WTC11 (cell line): ENCODE measurements at regions not wholly inside any gene's neighbourhood (a gene's known extent, or its start where the extent isn't known, plus 50 kb on each side); places are given as distances from the start of the nearest gene placed in this dataset.
A peak's percentile ranks its signal among the peaks of the same experiment; 100 is the strongest.
"Not testable (repeated sequence)": the region's sequence is repeated elsewhere in the genome, so short reads cannot be mapped to it uniquely, and the experiment has no call there.

Experiments used
- ATAC-seq: fragments of 200-7000 bp; cut with Tn5 transposase; 2 replicates; pipeline ENCODE4 v1.10.0; 2021; ENCODE audit warnings: mild to moderate bottlenecking, moderate library complexity
- CTCF ChIA-PET: fragments of 300-600 bp; sonication (Branson Sonifier 250); formaldehyde crosslinking; loops from one replicate; lab custom pipeline; 2021; ENCODE audit warnings: antibody characterized with exemption; lab: Charles Lee
- POLR2A ChIA-PET: fragments of 350-600 bp; sonication (Branson Sonifier 250); formaldehyde crosslinking; loops from one replicate; lab custom pipeline; 2021; ENCODE audit warnings: antibody characterized with exemption; lab: Charles Lee
- DNase-seq: peaks from one replicate; pipeline ENCODE4 v3.0.0; 2021; ENCODE audit warnings: low spot score
- H3K27ac Mint-ChIP-seq: 2 replicates; pipeline ENCODE4 v1.8.0; 2021; ENCODE audit warnings: mixed read lengths
- H3K27me3 Mint-ChIP-seq: 2 replicates; pipeline ENCODE4 v1.8.0; 2021; ENCODE audit warnings: low read depth, mild to moderate bottlenecking, moderate library complexity, mixed read lengths
- H3K36me3 Mint-ChIP-seq: 2 replicates; pipeline ENCODE4 v1.8.0; 2021; ENCODE audit warnings: mixed read lengths
- H3K4me1 Mint-ChIP-seq: 2 replicates; pipeline ENCODE4 v1.8.0; 2022; ENCODE audit warnings: mixed read lengths
- H3K4me3 Mint-ChIP-seq: 2 replicates; pipeline ENCODE4 v1.8.0; 2021; ENCODE audit warnings: mild to moderate bottlenecking, moderate library complexity, mixed read lengths
- H3K9me3 Mint-ChIP-seq: 2 replicates; pipeline ENCODE4 v1.8.0; 2021; ENCODE audit warnings: mixed read lengths
- ARID4B ChIP-seq: sonication (generic); formaldehyde crosslinking; IDR thresholded peaks from 2 replicates; pipeline ENCODE4 v1.8.0; 2023; ENCODE audit warnings: missing genetic modification reagents, mild to moderate bottlenecking, borderline replicate concordance
- E2F1 ChIP-seq: sonication (generic); formaldehyde crosslinking; IDR thresholded peaks from 2 replicates; pipeline ENCODE4 v1.8.0; 2022; ENCODE audit warnings: mild to moderate bottlenecking, missing genetic modification reagents
- E2F5 ChIP-seq: sonication (generic); formaldehyde crosslinking; IDR thresholded peaks from 2 replicates; pipeline ENCODE4 v1.8.1; 2022; ENCODE audit warnings: mild to moderate bottlenecking, moderate library complexity, missing genetic modification reagents
- ESRRA ChIP-seq: sonication (generic); formaldehyde crosslinking; IDR thresholded peaks from 2 replicates; pipeline ENCODE4 v1.8.1; 2022; ENCODE audit warnings: mild to moderate bottlenecking, missing genetic modification reagents, borderline replicate concordance
- ETV6 ChIP-seq: sonication (generic); formaldehyde crosslinking; IDR thresholded peaks from 2 replicates; pipeline ENCODE4 v1.8.1; 2022; ENCODE audit warnings: mild to moderate bottlenecking, missing genetic modification reagents
- FOXK1 ChIP-seq: sonication (generic); formaldehyde crosslinking; IDR thresholded peaks from 2 replicates; pipeline ENCODE4 v1.8.0; 2022; ENCODE audit warnings: mild to moderate bottlenecking, moderate library complexity, missing genetic modification reagents
- ZNF263 ChIP-seq: sonication (generic); formaldehyde crosslinking; IDR thresholded peaks from 2 replicates; pipeline ENCODE4 v1.8.1; 2022; ENCODE audit warnings: low read depth, mild to moderate bottlenecking, moderate library complexity, missing genetic modification reagents
- ZNF317 ChIP-seq: sonication (generic); formaldehyde crosslinking; IDR thresholded peaks from 2 replicates; pipeline ENCODE4 v1.8.1; 2023; ENCODE audit warnings: low read depth, mild to moderate bottlenecking, moderate library complexity, missing genetic modification reagents, borderline replicate concordance
- ZNF416 ChIP-seq: fragments of 250-450 bp; sonication (Bioruptor Pico); IDR thresholded peaks from 2 replicates; pipeline ENCODE4 v1.9.0; 2021; ENCODE audit warnings: mild to moderate bottlenecking, inconsistent platforms
- ZSCAN18 ChIP-seq: fragments of 250-450 bp; sonication (Bioruptor Pico); IDR thresholded peaks from 2 replicates; pipeline ENCODE4 v2.1.2; 2022; ENCODE audit warnings: mild to moderate bottlenecking, moderate library complexity

- DNase-seq = no peak
- Mint-ChIP-seq H3K9me3 (peaks cover 4% of the 10 kb centered on the region), H3K36me3 (no peaks in the 10 kb centered on the region), H3K4me3 (no peak overlapping the region), H3K27me3 (no peaks in the 10 kb centered on the region), H3K4me1 (no peaks in the 10 kb centered on the region), H3K27ac (no peak overlapping the region)
- ChIA-PET POLR2A (no interaction called here), CTCF (no interaction called here)
- ATAC-seq = no peak
- no peak for TF ChIP-seq ARID4B (CRISPR knock-in tag)
These were observed 558.8 kb upstream of the CHAC2 start for GRCh38 chr2:53208815-53209214.

GRCh38 chr2:53206226-53206625, 561.4 kb upstream of the CHAC2 start:
- CTCF ChIA-PET = interaction anchor here (0.6 kb wide), 1 partner anchor 9 kb away, joined by 4 read pairs; no protein-coding TSS in a partner anchor
- H3K36me3 Mint-ChIP-seq, H3K27me3 Mint-ChIP-seq, H3K27ac Mint-ChIP-seq, ATAC-seq, H3K4me3 Mint-ChIP-seq, H3K4me1 Mint-ChIP-seq, POLR2A ChIA-PET, DNase-seq, H3K9me3 Mint-ChIP-seq: not testable (repeated sequence)

- no peaks in the 10 kb centered on the region for H3K27me3 Mint-ChIP-seq
- CTCF ChIA-PET = no interaction called here
- POLR2A ChIA-PET = no interaction called here
- no peaks in the 10 kb centered on the region for H3K9me3 Mint-ChIP-seq
- no peak overlapping the region for H3K4me3 Mint-ChIP-seq
- no peaks in the 10 kb centered on the region for H3K36me3 Mint-ChIP-seq
- H3K4me1 Mint-ChIP-seq = 0 out of 2 replicates have a peak, but pooled peaks cover 3% of the 10 kb centered on the region
- TF ChIP-seq ZNF317 (CRISPR knock-in tag) (no peak), E2F5 (CRISPR knock-in tag) (no peak), FOXK1 (CRISPR knock-in tag) (no peak), E2F1 (no peak), ZSCAN18 (CRISPR knock-in tag) (no peak), ZNF416 (no peak), ARID4B (CRISPR knock-in tag) (no peak), ZNF263 (CRISPR knock-in tag) (no peak), ESRRA (CRISPR knock-in tag) (no peak), ETV6 (no peak)
- DNase-seq (no peak), ATAC-seq (0 out of 2 replicates have a peak, but pooled peaks have one; percentile 30)
- H3K27ac Mint-ChIP-seq = no peak overlapping the region
These were observed 565.5 kb upstream of the CHAC2 start for GRCh38 chr2:53202063-53202462.
